K562 (cell line): ENCODE measurements at regions not wholly inside any gene's neighbourhood (a gene's known extent, or its start where the extent isn't known, plus 50 kb on each side); places are given as distances from the start of the nearest gene placed in this dataset.

Experiments
- ATAC-seq: fragments of 200-7000 bp; cut with Tn5 transposase; 3 replicates; pipeline ENCODE4 v1.9.1; 2020; ENCODE audit warnings: moderate library complexity
- BruUV-seq: library from RNA; stranded (reverse); fragments of 400-500 nt; replicated peaks from 2 replicates; lab custom pipeline; 2021; lab: Mats Ljungman, UMichigan
- CTCF ChIA-PET: fragments of 300-600 bp; formaldehyde crosslinking; extraction: SDS; loops from one replicate; lab custom pipeline; 2021; ENCODE audit warnings: low intra/inter-chr PET ratio; lab: Yijun Ruan, JAX
- POLR2A ChIA-PET: fragments of 300-600, 350-650 bp; sonication (Branson Sonifier 250); formaldehyde crosslinking; extraction: SDS; loops from one replicate; lab custom pipeline; 2021; ENCODE audit warnings: antibody characterized with exemption, inconsistent platforms; lab: Yijun Ruan, JAX
- DNase-seq, 4 experiments: peaks; one replicate each; pipeline versions ENCODE4 v3.0.0 to v3.0.0-alpha.2; 2011 to 2018; ENCODE audit warnings: low spot score in 3 of 4, mixed read lengths in 3 of 4; ENCODE audit errors: extremely low read depth in 1 of 4
- FAIRE-seq: peaks from 2 replicates; lab custom pipeline; 2011; peaks lifted over from hg19 to GRCh38; lab: Jason Lieb, UNC
- H2AFZ ChIP-seq: 2 replicates; pipeline ENCODE4 v1.6.0; 2011; ENCODE audit warnings: low read depth, low read length, control low read depth, inconsistent platforms
- H3K27ac ChIP-seq: fragments of 200-600 bp; 3 replicates; pipeline ENCODE4 v1.8.0; 2011; ENCODE audit warnings: low read depth, mild to moderate bottlenecking, control low read depth, inconsistent platforms, low read length, moderate library complexity, mixed read lengths; ENCODE audit errors: extremely low read depth
- H3K27me3 ChIP-seq, 2 experiments: fragments of 300-600 bp in 1 of 2; 2 replicates in 1 of 2; 3 replicates in 1 of 2; pipeline versions ENCODE4 v1.6.0 to v1.8.0; 2011; ENCODE audit warnings: inconsistent platforms in 2 of 2, low read length in 2 of 2, mild to moderate bottlenecking in 1 of 2, mixed read lengths in 1 of 2, moderate library complexity in 1 of 2; ENCODE audit not compliant: control insufficient read depth in 2 of 2, insufficient read depth in 2 of 2
- H3K36me3 ChIP-seq: fragments of 300-600 bp; 3 replicates; pipeline ENCODE4 v1.8.0; 2011; ENCODE audit warnings: mild to moderate bottlenecking, low read length, inconsistent platforms; ENCODE audit not compliant: control insufficient read depth, insufficient read depth
- H3K4me1 ChIP-seq, 2 experiments: fragments of 200-600 bp in 1 of 2; replicated peaks in 1 of 2; 2 replicates in 1 of 2; 3 replicates in 1 of 2; pipeline versions ENCODE4 v1.5.1 to v1.8.0; 2011; ENCODE audit warnings: inconsistent platforms in 2 of 2, low read length in 2 of 2, mild to moderate bottlenecking in 1 of 2, mixed read lengths in 1 of 2, moderate library complexity in 1 of 2; ENCODE audit not compliant: control insufficient read depth in 2 of 2, insufficient read depth in 2 of 2
- H3K4me2 ChIP-seq: 2 replicates; pipeline ENCODE4 v1.6.1; 2011; ENCODE audit warnings: low read length, control low read depth, inconsistent platforms, mixed read lengths; ENCODE audit not compliant: insufficient read depth
- H3K4me3 ChIP-seq: fragments of 200-600 bp; sonication (generic), shearing (Covaris generic); 2 replicates; pipeline ENCODE4 v1.5.1; 2016; ENCODE audit warnings: control low read depth, inconsistent platforms
- H3K79me2 ChIP-seq: fragments of 200-600 bp; 3 replicates; pipeline ENCODE4 v1.8.0; 2011; ENCODE audit warnings: low read length, inconsistent platforms; ENCODE audit not compliant: control insufficient read depth, insufficient read depth
- H3K9ac ChIP-seq, 2 experiments: 2 replicates each; pipeline versions ENCODE4 v1.6.0 to v1.6.1; 2011; ENCODE audit warnings: low read depth in 2 of 2, low read length in 2 of 2, control low read depth in 1 of 2, inconsistent platforms in 1 of 2, mild to moderate bottlenecking in 1 of 2, mixed read lengths in 1 of 2; ENCODE audit not compliant: insufficient read depth in 1 of 2
- H3K9me1 ChIP-seq: one replicate; pipeline ENCODE4 v1.6.0; 2011; ENCODE audit warnings: inconsistent platforms, mild to moderate bottlenecking, low read length, moderate library complexity; ENCODE audit not compliant: control insufficient read depth, insufficient read depth
- H3K9me3 ChIP-seq: replicated peaks from 2 replicates; pipeline ENCODE4 v1.5.1; 2011; ENCODE audit warnings: low read depth, low read length, inconsistent platforms; ENCODE audit not compliant: control insufficient read depth, insufficient read depth
- H4K20me1 ChIP-seq: replicated peaks from 2 replicates; pipeline ENCODE4 v1.6.1; 2011; ENCODE audit warnings: low read length, inconsistent platforms, mixed read lengths; ENCODE audit not compliant: control insufficient read depth, insufficient read depth
- ARID1B ChIP-seq: fragments of 450-650 bp; IDR thresholded peaks from 2 replicates; pipeline ENCODE4 v1.6.1; 2016; ENCODE audit warnings: antibody characterized with exemption, mild to moderate bottlenecking, inconsistent platforms
- CTCFL ChIP-seq: IDR thresholded peaks from 2 replicates; pipeline ENCODE4 v1.6.1; 2011; ENCODE audit warnings: borderline replicate concordance, low read depth, mild to moderate bottlenecking, moderate library complexity, low read length; ENCODE audit not compliant: insufficient read depth, poor library complexity, severe bottlenecking
- DLX4 ChIP-seq: fragments of 250-450 bp; sonication (Bioruptor Pico); IDR thresholded peaks from 2 replicates; pipeline ENCODE4 v1.6.1; 2021; ENCODE audit warnings: mild to moderate bottlenecking
- L3MBTL2 ChIP-seq: fragments of 450-650 bp; IDR thresholded peaks from 2 replicates; pipeline ENCODE4 v1.6.1; 2016; ENCODE audit warnings: mild to moderate bottlenecking, moderate library complexity
- NKRF ChIP-seq: fragments of 450-650 bp; IDR thresholded peaks from 2 replicates; pipeline ENCODE4 v1.6.1; 2016; ENCODE audit warnings: borderline replicate concordance
- PHF21A ChIP-seq: fragments of 450-650 bp; IDR thresholded peaks from 2 replicates; pipeline ENCODE4 v1.6.1; 2017; ENCODE audit warnings: low read depth, borderline replicate concordance
- REST ChIP-seq, 2 experiments: fragments of 450-650 bp; formaldehyde crosslinking in 1 of 2; IDR thresholded peaks; 2 replicates each; pipeline versions ENCODE4 v1.4.0 to v1.6.1; 2014 to 2020; ENCODE audit warnings: mild to moderate bottlenecking in 2 of 2, borderline replicate concordance in 1 of 2, low read depth in 1 of 2
- SMARCA4 ChIP-seq: fragments of 450-650 bp; IDR thresholded peaks from 2 replicates; pipeline ENCODE4 v1.6.1; 2016
- SREBF2 ChIP-seq: sonication (generic); formaldehyde crosslinking; IDR thresholded peaks from 2 replicates; pipeline ENCODE4 v1.4.0; 2020; ENCODE audit warnings: mild to moderate bottlenecking, missing genetic modification reagents
- WGBS: fragments of 100-300 bp; shearing (Covaris generic); methylation state at CpG from one replicate; pipeline ENCODE4 v1.1.6; 2016; ENCODE audit warnings: low coverage, mixed read lengths; ENCODE audit not compliant: insufficient coverage; ENCODE audit errors: missing lambda C conversion rate; 5-methylcytosine and 5-hydroxymethylcytosine counted together
- in situ Hi-C: fragments of 300-500 bp; cut with MboI; formaldehyde crosslinking; loops from 4 replicates; pipeline ENCODE4 v1.15.0; 2018; ENCODE audit warnings: inconsistent platforms, mixed read lengths
- intact Hi-C: fragments of 100-400 bp; cut with micrococcal nuclease; formaldehyde crosslinking; loops from 2 replicates; pipeline ENCODE4 v1.14.2; 2022

GRCh38 chr1:97017895-97018294 lies 296.3 kb downstream of the PTBP2 start:
- Histone ChIP-seq H3K36me3 (no peaks in the 10 kb centered on the region), H3K27ac (no peak overlapping the region), H3K79me2 (no peaks in the 10 kb centered on the region), H3K4me2 (no peak overlapping the region), H3K27me3 (no peaks in the 10 kb centered on the region), H3K9me3 (no peaks in the 10 kb centered on the region), H3K4me3 (no peak overlapping the region), H3K4me1 (no peaks in the 10 kb centered on the region), H3K9ac (no peak overlapping the region), H4K20me1 (no peaks in the 10 kb centered on the region), H3K9me1 (no peaks in the 10 kb centered on the region), H2AFZ (no peak overlapping the region)
- intact Hi-C loops: no loop called here
- ATAC-seq (no peak), FAIRE-seq (no peak), DNase-seq (no peak)
- WGBS: 0% methylated on average over 2 of the region's 2 CpGs
- CTCF ChIA-PET: no interaction called here
- no TSS peak for BruUV-seq
- POLR2A ChIA-PET: no interaction called here
- in situ Hi-C loops: no loop called here
- TF ChIP-seq SMARCA4 (no peak), DLX4 (CRISPR knock-in tag) (no peak), L3MBTL2 (no peak), ARID1B (no peak), REST (IDR thresholded peaks at IDR 0.05; ENCODE audit: borderline replicate concordance) (no peak), REST (CRISPR knock-in tag; IDR thresholded peaks at IDR 0.05; ENCODE audit: low read depth) (no peak), CTCFL (no peak), SREBF2 (no peak), PHF21A (no peak), NKRF (no peak)
